ENCODE measurements at regions not wholly inside any gene's neighbourhood (a gene's known extent, or its start where the extent isn't known, plus 50 kb on each side); places are given as distances from the start of the nearest gene placed in this dataset.

DNA sequence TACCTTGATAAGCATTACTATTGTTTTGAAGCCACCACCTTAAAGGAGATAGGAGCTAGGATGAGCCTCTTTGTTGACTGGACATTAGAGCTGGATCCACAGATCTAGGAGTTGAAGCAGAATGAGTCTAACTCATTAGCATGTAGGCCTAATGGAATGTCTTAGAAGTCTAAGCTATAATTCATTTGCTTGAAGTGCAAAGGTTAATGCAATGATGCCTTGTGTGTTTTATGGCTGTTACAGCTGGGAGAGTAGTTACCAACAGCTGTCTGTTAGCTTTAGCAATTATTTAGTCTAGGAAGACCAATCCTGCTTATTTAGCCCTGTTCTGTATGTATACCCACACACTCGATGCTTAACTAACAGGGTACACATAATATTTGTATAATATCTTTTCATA lies 419.3 kb downstream of the TUSC7 start:
- H3K23ac ChIP-seq (ENCODE audit: low read depth, low read length, poor library complexity): no peak overlapping the region
- no peaks in the 10 kb centered on the region for H3K9me3 ChIP-seq (replicated peaks in 1 of 2; ENCODE audit: control insufficient read depth in 2 of 2, insufficient read depth in 1 of 2, low read depth in 1 of 2, low read length in 2 of 2)
- no peak for DNase-seq (ENCODE audit: low spot score)
- H4K8ac ChIP-seq (ENCODE audit: low read depth, low read length): no peak overlapping the region
- no peak overlapping the region for H3K4ac ChIP-seq (ENCODE audit: low read length)
- H3K27ac ChIP-seq (replicated peaks; ENCODE audit: low read length): no peak overlapping the region
- no peak overlapping the region for H3K9ac ChIP-seq (ENCODE audit: low read depth, low read length, poor library complexity)
- no peak overlapping the region for H2BK12ac ChIP-seq (ENCODE audit: low read length)
- no peaks in the 10 kb centered on the region for H3K27me3 ChIP-seq (ENCODE audit: control insufficient read depth in 3 of 3, insufficient read depth in 3 of 3, low read depth in 1 of 3, low read length in 3 of 3)
- no peaks in the 10 kb centered on the region for H3K36me3 ChIP-seq (replicated peaks in 1 of 2; ENCODE audit: control insufficient read depth in 2 of 2, insufficient read depth in 2 of 2, low read length in 2 of 2)
- no peak overlapping the region for H3K14ac ChIP-seq (ENCODE audit: low read length)
- no CpG with 5 or more reads among the region's 1 CpG for WGBS, 2 donors (ENCODE audit: extremely low coverage in 2 of 2, insufficient read length in 2 of 2, insufficient replicate concordance in 1 of 2)
- H3K18ac ChIP-seq (ENCODE audit: low read length): no peak overlapping the region
- H2BK5ac ChIP-seq (ENCODE audit: low read length): no peak overlapping the region
- no peak overlapping the region for H2BK120ac ChIP-seq (ENCODE audit: low read depth, low read length)
- H2AK5ac ChIP-seq (ENCODE audit: low read depth, low read length): no peak overlapping the region
- no peak overlapping the region for H2AFZ ChIP-seq (ENCODE audit: low read length)
- no peak overlapping the region for H3K4me2 ChIP-seq (ENCODE audit: insufficient read depth, low read length, poor library complexity, severe bottlenecking)
- H3K4me1 ChIP-seq (ENCODE audit: control insufficient read depth in 2 of 2, insufficient read depth in 1 of 2, low read depth in 1 of 2, low read length in 2 of 2): peaks cover 3 to 14% of the 10 kb centered on the region in 2 donors
- no peak overlapping the region for H4K91ac ChIP-seq (ENCODE audit: low read depth, low read length, poor library complexity)
- H3K79me1 ChIP-seq (ENCODE audit: low read depth, low read length): no peaks in the 10 kb centered on the region
- no peak overlapping the region for H2BK15ac ChIP-seq (ENCODE audit: low read length)
- H3K4me3 ChIP-seq (ENCODE audit: low read length in 2 of 2): no peak overlapping the region

DNA sequence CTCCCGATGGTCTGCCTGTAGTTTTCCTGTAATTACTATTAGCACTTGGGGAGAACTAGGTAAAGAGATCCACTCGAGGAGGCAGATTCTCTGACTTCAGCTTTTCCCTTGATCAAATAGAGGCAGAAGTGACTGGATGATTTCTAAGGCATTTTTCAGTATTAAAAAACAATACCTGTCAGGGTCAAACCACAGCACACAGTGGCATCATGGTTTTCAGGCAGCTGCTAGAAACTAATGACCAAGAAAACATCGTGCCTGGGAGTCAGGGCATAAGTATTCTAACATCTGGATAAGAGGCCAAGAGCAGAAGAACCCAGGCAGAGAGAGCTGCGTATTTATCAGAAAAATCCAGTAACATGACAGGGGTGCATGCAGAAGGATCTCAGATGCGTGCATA lies 419.9 kb downstream of the TUSC7 start:
- Histone ChIP-seq H2AFZ (ENCODE audit: low read length) (no peak overlapping the region), H3K23ac (ENCODE audit: low read depth, low read length, poor library complexity) (no peak overlapping the region), H2AK5ac (ENCODE audit: low read depth, low read length) (no peak overlapping the region), H3K14ac (ENCODE audit: low read length) (no peak overlapping the region), H3K27ac (replicated peaks; ENCODE audit: low read length) (no peak overlapping the region), H2BK15ac (ENCODE audit: low read length) (no peak overlapping the region), H2BK12ac (ENCODE audit: low read length) (no peak overlapping the region), H3K79me1 (ENCODE audit: low read depth, low read length) (no peaks in the 10 kb centered on the region), H3K4me1 (ENCODE audit: control insufficient read depth in 2 of 2, insufficient read depth in 1 of 2, low read depth in 1 of 2, low read length in 2 of 2) (peaks cover 3 to 16% of the 10 kb centered on the region in 2 donors), H3K18ac (ENCODE audit: low read length) (no peak overlapping the region), H3K27me3 (ENCODE audit: control insufficient read depth in 3 of 3, insufficient read depth in 3 of 3, low read depth in 1 of 3, low read length in 3 of 3) (no peaks in the 10 kb centered on the region), H3K9me3 (replicated peaks in 1 of 2; ENCODE audit: control insufficient read depth in 2 of 2, insufficient read depth in 1 of 2, low read depth in 1 of 2, low read length in 2 of 2) (no peaks in the 10 kb centered on the region), H3K4me3 (ENCODE audit: low read length in 2 of 2) (no peak overlapping the region), H3K36me3 (replicated peaks in 1 of 2; ENCODE audit: control insufficient read depth in 2 of 2, insufficient read depth in 2 of 2, low read length in 2 of 2) (no peaks in the 10 kb centered on the region), H4K8ac (ENCODE audit: low read depth, low read length) (no peak overlapping the region), H3K4me2 (ENCODE audit: insufficient read depth, low read length, poor library complexity, severe bottlenecking) (no peak overlapping the region), H2BK5ac (ENCODE audit: low read length) (no peak overlapping the region), H4K91ac (ENCODE audit: low read depth, low read length, poor library complexity) (no peak overlapping the region), H2BK120ac (ENCODE audit: low read depth, low read length) (no peak overlapping the region), H3K4ac (ENCODE audit: low read length) (no peak overlapping the region), H3K9ac (ENCODE audit: low read depth, low read length, poor library complexity) (no peak overlapping the region)
- no peak for DNase-seq (ENCODE audit: low spot score)
- WGBS, 2 donors (ENCODE audit: extremely low coverage in 2 of 2, insufficient read length in 2 of 2, insufficient replicate concordance in 1 of 2): no CpG with 5 or more reads among the region's 5 CpGs

DNA sequence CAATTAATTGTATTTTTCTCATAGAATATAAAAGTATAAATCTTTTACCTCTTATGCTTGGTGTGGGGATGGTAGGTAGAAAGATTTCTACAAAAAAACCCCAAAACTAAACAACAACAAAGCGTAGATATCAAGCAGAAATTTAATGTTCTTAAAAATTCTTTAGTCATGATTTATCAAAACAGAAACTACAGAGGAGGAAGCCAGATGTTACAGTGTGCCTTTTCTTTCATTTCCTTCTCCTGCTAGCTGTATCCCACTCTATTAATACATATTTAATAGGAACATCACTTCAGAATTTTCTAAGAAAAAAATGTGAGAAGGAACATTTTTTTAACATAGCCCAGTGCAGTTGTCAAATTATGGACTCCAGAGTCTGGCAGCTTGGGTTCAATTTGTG lies 420.6 kb downstream of the TUSC7 start:
- Histone ChIP-seq H2BK15ac (ENCODE audit: low read length) (no peak overlapping the region), H3K4me1 (ENCODE audit: control insufficient read depth in 2 of 2, insufficient read depth in 1 of 2, low read depth in 1 of 2, low read length in 2 of 2) (peaks cover 3 to 22% of the 10 kb centered on the region in 2 donors), H3K18ac (ENCODE audit: low read length) (no peak overlapping the region), H3K4me2 (ENCODE audit: insufficient read depth, low read length, poor library complexity, severe bottlenecking) (no peak overlapping the region), H3K27me3 (ENCODE audit: control insufficient read depth in 3 of 3, insufficient read depth in 3 of 3, low read depth in 1 of 3, low read length in 3 of 3) (no peaks in the 10 kb centered on the region), H2BK5ac (ENCODE audit: low read length) (no peak overlapping the region), H3K9ac (ENCODE audit: low read depth, low read length, poor library complexity) (no peak overlapping the region), H2BK12ac (ENCODE audit: low read length) (no peak overlapping the region), H2AK5ac (ENCODE audit: low read depth, low read length) (no peak overlapping the region), H2BK120ac (ENCODE audit: low read depth, low read length) (no peak overlapping the region), H4K91ac (ENCODE audit: low read depth, low read length, poor library complexity) (no peak overlapping the region), H3K36me3 (replicated peaks in 1 of 2; ENCODE audit: control insufficient read depth in 2 of 2, insufficient read depth in 2 of 2, low read length in 2 of 2) (no peaks in the 10 kb centered on the region), H3K4me3 (ENCODE audit: low read length in 2 of 2) (no peak overlapping the region), H3K27ac (replicated peaks; ENCODE audit: low read length) (no peak overlapping the region), H2AFZ (ENCODE audit: low read length) (no peak overlapping the region), H3K9me3 (replicated peaks in 1 of 2; ENCODE audit: control insufficient read depth in 2 of 2, insufficient read depth in 1 of 2, low read depth in 1 of 2, low read length in 2 of 2) (no peaks in the 10 kb centered on the region), H3K4ac (ENCODE audit: low read length) (no peak overlapping the region), H3K14ac (ENCODE audit: low read length) (no peak overlapping the region), H4K8ac (ENCODE audit: low read depth, low read length) (no peak overlapping the region), H3K79me1 (ENCODE audit: low read depth, low read length) (no peaks in the 10 kb centered on the region), H3K23ac (ENCODE audit: low read depth, low read length, poor library complexity) (no peak overlapping the region)
- WGBS, 2 donors (ENCODE audit: extremely low coverage in 2 of 2, insufficient read length in 2 of 2, insufficient replicate concordance in 1 of 2): no CpG with 5 or more reads among the region's 1 CpG
- no peak for DNase-seq (ENCODE audit: low spot score)

DNA sequence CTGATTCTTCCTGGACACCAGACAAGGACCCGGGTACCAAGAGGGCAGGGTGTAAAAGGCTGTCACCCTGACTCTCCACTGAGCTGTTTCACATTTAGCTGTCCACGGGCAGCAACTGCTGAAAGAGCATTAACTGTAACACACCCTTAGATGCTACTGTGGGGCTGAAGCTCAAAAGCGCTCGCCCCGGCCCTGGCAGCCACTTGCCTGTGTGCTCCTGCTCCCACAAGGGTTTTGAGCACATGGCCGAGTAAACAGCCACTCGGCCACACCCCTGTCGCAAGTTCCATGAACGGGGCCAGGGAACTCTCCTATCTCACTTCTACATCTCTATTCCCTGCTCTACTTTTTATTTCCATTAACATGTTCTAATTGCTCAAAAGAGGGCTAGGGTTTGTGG lies 421.7 kb downstream of the TUSC7 start:
- Histone ChIP-seq H2AK5ac (ENCODE audit: low read depth, low read length) (no peak overlapping the region), H3K23ac (ENCODE audit: low read depth, low read length, poor library complexity) (no peak overlapping the region), H3K4me1 (ENCODE audit: control insufficient read depth in 2 of 2, insufficient read depth in 1 of 2, low read depth in 1 of 2, low read length in 2 of 2) (peaks cover 3 to 32% of the 10 kb centered on the region in 2 donors), H3K4me3 (ENCODE audit: low read length in 2 of 2) (no peak overlapping the region), H2AFZ (ENCODE audit: low read length) (peak overlapping the region; percentile 62), H3K9ac (ENCODE audit: low read depth, low read length, poor library complexity) (no peak overlapping the region), H3K14ac (ENCODE audit: low read length) (no peak overlapping the region), H2BK12ac (ENCODE audit: low read length) (no peak overlapping the region), H4K8ac (ENCODE audit: low read depth, low read length) (no peak overlapping the region), H3K9me3 (replicated peaks in 1 of 2; ENCODE audit: control insufficient read depth in 2 of 2, insufficient read depth in 1 of 2, low read depth in 1 of 2, low read length in 2 of 2) (no peaks in the 10 kb centered on the region), H2BK5ac (ENCODE audit: low read length) (peak overlapping the region; percentile 48), H2BK15ac (ENCODE audit: low read length) (peak overlapping the region; percentile 24), H3K27me3 (ENCODE audit: control insufficient read depth in 3 of 3, insufficient read depth in 3 of 3, low read depth in 1 of 3, low read length in 3 of 3) (no peaks in the 10 kb centered on the region), H3K27ac (replicated peaks; ENCODE audit: low read length) (no peak overlapping the region), H4K91ac (ENCODE audit: low read depth, low read length, poor library complexity) (no peak overlapping the region), H2BK120ac (ENCODE audit: low read depth, low read length) (no peak overlapping the region), H3K79me1 (ENCODE audit: low read depth, low read length) (no peaks in the 10 kb centered on the region), H3K36me3 (replicated peaks in 1 of 2; ENCODE audit: control insufficient read depth in 2 of 2, insufficient read depth in 2 of 2, low read length in 2 of 2) (no peaks in the 10 kb centered on the region), H3K4ac (ENCODE audit: low read length) (no peak overlapping the region), H3K4me2 (ENCODE audit: insufficient read depth, low read length, poor library complexity, severe bottlenecking) (no peak overlapping the region), H3K18ac (ENCODE audit: low read length) (peak overlapping the region; percentile 70)
- DNase-seq (ENCODE audit: low spot score): no peak
- no CpG with 5 or more reads among the region's 9 CpGs for WGBS, 2 donors (ENCODE audit: extremely low coverage in 2 of 2, insufficient read length in 2 of 2, insufficient replicate concordance in 1 of 2)

All from neuronal stem cell (in vitro differentiated cells).